DOHH2 (cell line): ENCODE measurements at regions not wholly inside any gene's neighbourhood (a gene's known extent, or its start where the extent isn't known, plus 50 kb on each side); places are given as distances from the start of the nearest gene placed in this dataset.

Experiments
- H3F3A ChIP-seq: fragments of 200-600 bp; sonication (generic), shearing (Covaris generic); 2 replicates; pipeline ENCODE4 v1.6.0; 2016; ENCODE audit warnings: antibody characterized with exemption, mild to moderate bottlenecking; ENCODE audit not compliant: control insufficient read depth, insufficient read depth
- H3K27ac ChIP-seq: fragments of 200-600 bp; sonication (generic); 2 replicates; pipeline ENCODE4 v1.5.1; 2014; ENCODE audit warnings: low read depth, mild to moderate bottlenecking, low read length, moderate library complexity
- H3K27me3 ChIP-seq: fragments of 200-600 bp; sonication (generic); 2 replicates; pipeline ENCODE4 v1.6.1; 2014; ENCODE audit warnings: mild to moderate bottlenecking, low read length, mixed read lengths; ENCODE audit not compliant: control insufficient read depth
- H3K36me3 ChIP-seq: fragments of 200-600 bp; sonication (generic); 2 replicates; pipeline ENCODE4 v1.6.1; 2014; ENCODE audit warnings: mild to moderate bottlenecking, low read length, moderate library complexity, mixed read lengths; ENCODE audit not compliant: control insufficient read depth
- H3K4me1 ChIP-seq: fragments of 200-600 bp; sonication (generic); 2 replicates; pipeline ENCODE4 v1.6.1; 2014; ENCODE audit warnings: mild to moderate bottlenecking, low read length, mixed read lengths; ENCODE audit not compliant: control insufficient read depth
- H3K4me2 ChIP-seq: fragments of 200-600 bp; sonication (generic); 2 replicates; pipeline ENCODE4 v1.6.0; 2014; ENCODE audit warnings: mild to moderate bottlenecking, low read length, moderate library complexity
- H3K4me3 ChIP-seq: fragments of 200-600 bp; sonication (generic); 2 replicates; pipeline ENCODE4 v1.5.1; 2014; ENCODE audit warnings: mild to moderate bottlenecking, low read length, mixed read lengths
- H3K79me2 ChIP-seq: fragments of 200-600 bp; sonication (generic); 2 replicates; pipeline ENCODE4 v1.6.1; 2014; ENCODE audit warnings: mild to moderate bottlenecking, low read length, mixed read lengths; ENCODE audit not compliant: control insufficient read depth
- H3K9me2 ChIP-seq: fragments of 200-600 bp; sonication (generic); replicated peaks from 2 replicates; pipeline ENCODE4 v1.6.1; 2014; ENCODE audit warnings: mild to moderate bottlenecking, low read length, mixed read lengths; ENCODE audit not compliant: control insufficient read depth
- H3K9me3 ChIP-seq: fragments of 200-600 bp; sonication (generic); 2 replicates; pipeline ENCODE4 v1.6.1; 2014; ENCODE audit warnings: antibody characterized with exemption, low read length, mixed read lengths; ENCODE audit not compliant: control insufficient read depth, insufficient read depth
- H4K20me1 ChIP-seq: fragments of 200-600 bp; sonication (generic); 2 replicates; pipeline ENCODE4 v1.6.0; 2014; ENCODE audit warnings: low read depth, mild to moderate bottlenecking, antibody characterized with exemption, low read length, moderate library complexity; ENCODE audit not compliant: control insufficient read depth, insufficient read depth
- CTCF ChIP-seq: fragments of 200-600 bp; sonication (generic); IDR thresholded peaks from one replicate; pipeline ENCODE4 v1.5.1; 2014; ENCODE audit warnings: antibody characterized with exemption, mild to moderate bottlenecking, low read depth, low read length; ENCODE audit not compliant: poor library complexity, severe bottlenecking
- EZH2phosphoT487 ChIP-seq: fragments of 200-600 bp; sonication (generic); IDR thresholded peaks from 2 replicates; pipeline ENCODE4 v1.6.1; 2017; ENCODE audit warnings: borderline replicate concordance, mild to moderate bottlenecking, antibody characterized with exemption, low read length, moderate library complexity, mixed read lengths

- Histone ChIP-seq H3K4me2 (no peak overlapping the region), H3K9me2 (no peaks in the 10 kb centered on the region), H3K36me3 (no peaks in the 10 kb centered on the region), H3K4me3 (no peak overlapping the region), H3K9me3 (no peaks in the 10 kb centered on the region), H4K20me1 (no peaks in the 10 kb centered on the region), H3F3A (no peaks in the 10 kb centered on the region), H3K79me2 (no peaks in the 10 kb centered on the region), H3K27ac (no peak overlapping the region), H3K4me1 (no peaks in the 10 kb centered on the region), H3K27me3 (peaks cover 22% of the 10 kb centered on the region; the same call in 1 of the 2 replicates)
- TF ChIP-seq EZH2phosphoT487 (no peak), CTCF (peak; percentile 17)
These were observed 152.8 kb upstream of the ZBED5 start for GRCh38 chr11:11010624-11011127.

- H3K27me3 ChIP-seq, result peaks cover 22% of the 10 kb centered on the region; the same call in 1 of the 2 replicates
- H3K9me2 ChIP-seq, result no peaks in the 10 kb centered on the region
- no peak overlapping the region for H3K4me3 ChIP-seq
- H3K36me3 ChIP-seq, result no peaks in the 10 kb centered on the region
- no peak overlapping the region for H3K27ac ChIP-seq
- H4K20me1 ChIP-seq, result no peaks in the 10 kb centered on the region
- H3K9me3 ChIP-seq, result no peaks in the 10 kb centered on the region
- no peak overlapping the region for H3K4me2 ChIP-seq
- TF ChIP-seq EZH2phosphoT487 (no peak), CTCF (no peak)
- H3K4me1 ChIP-seq, result no peaks in the 10 kb centered on the region
- no peaks in the 10 kb centered on the region for H3K79me2 ChIP-seq
- no peaks in the 10 kb centered on the region for H3F3A ChIP-seq
These were observed 151.3 kb upstream of the ZBED5 start for GRCh38 chr11:11009179-11009578.

GRCh38 chr11:11004069-11004468 is 146.2 kb upstream of the ZBED5 start:
- no peaks in the 10 kb centered on the region for H4K20me1 ChIP-seq
- H3K9me3 ChIP-seq, result no peaks in the 10 kb centered on the region
- no peak overlapping the region for H3K27ac ChIP-seq
- no peaks in the 10 kb centered on the region for H3F3A ChIP-seq
- H3K4me2 ChIP-seq, result no peak overlapping the region
- no peaks in the 10 kb centered on the region for H3K79me2 ChIP-seq
- no peaks in the 10 kb centered on the region for H3K4me1 ChIP-seq
- H3K27me3 ChIP-seq, result peaks cover 16% of the 10 kb centered on the region
- no peak overlapping the region for H3K4me3 ChIP-seq
- H3K36me3 ChIP-seq, result no peaks in the 10 kb centered on the region
- TF ChIP-seq CTCF, result no peak
- no peak for TF ChIP-seq EZH2phosphoT487
- H3K9me2 ChIP-seq, result no peaks in the 10 kb centered on the region
